ENCODE measurements at regions not wholly inside any gene's neighbourhood (a gene's known extent, or its start where the extent isn't known, plus 50 kb on each side); places are given as distances from the start of the nearest gene placed in this dataset.

DNA sequence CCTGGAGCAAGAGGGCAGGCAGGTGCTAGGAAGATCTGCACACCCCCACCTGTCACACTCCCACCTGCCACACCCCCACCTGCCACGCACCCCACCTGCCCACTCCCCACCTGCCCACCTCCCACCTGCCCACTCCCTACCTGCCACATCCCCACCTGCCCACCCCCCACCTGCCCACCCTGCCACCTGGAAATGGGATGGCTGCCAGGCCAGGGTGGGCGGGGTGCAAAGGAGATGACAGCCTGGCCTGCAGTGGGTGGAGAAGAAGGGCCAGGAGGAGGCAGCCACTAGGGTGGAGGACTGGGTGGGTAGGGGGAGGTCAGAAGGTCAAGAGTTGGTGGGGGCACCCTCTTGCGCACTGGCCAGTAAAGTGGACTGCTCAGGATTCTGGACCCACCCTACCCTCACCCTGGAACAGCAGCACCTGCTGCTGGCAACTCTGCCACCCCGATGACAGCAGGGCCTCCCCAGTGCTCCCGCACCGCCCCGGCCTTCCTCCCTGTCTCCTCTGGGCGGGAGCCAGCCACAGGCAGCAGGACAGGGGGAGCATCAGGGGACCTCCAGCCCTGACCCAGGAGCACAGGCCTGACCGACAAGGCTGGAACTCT, 66.8 kb upstream of the NKX1-1 start:
- no peaks in the 10 kb centered on the region for H3K36me3 ChIP-seq (ENCODE audit: control insufficient read depth, insufficient read depth, low read length)
- H3K27me3 ChIP-seq (replicated peaks; ENCODE audit: control insufficient read depth, insufficient read depth, low read length), result no peaks in the 10 kb centered on the region
- DNase-seq (ENCODE audit: extremely low read depth, insufficient read length), result no peak
- TF ChIP-seq, protein P1, sequence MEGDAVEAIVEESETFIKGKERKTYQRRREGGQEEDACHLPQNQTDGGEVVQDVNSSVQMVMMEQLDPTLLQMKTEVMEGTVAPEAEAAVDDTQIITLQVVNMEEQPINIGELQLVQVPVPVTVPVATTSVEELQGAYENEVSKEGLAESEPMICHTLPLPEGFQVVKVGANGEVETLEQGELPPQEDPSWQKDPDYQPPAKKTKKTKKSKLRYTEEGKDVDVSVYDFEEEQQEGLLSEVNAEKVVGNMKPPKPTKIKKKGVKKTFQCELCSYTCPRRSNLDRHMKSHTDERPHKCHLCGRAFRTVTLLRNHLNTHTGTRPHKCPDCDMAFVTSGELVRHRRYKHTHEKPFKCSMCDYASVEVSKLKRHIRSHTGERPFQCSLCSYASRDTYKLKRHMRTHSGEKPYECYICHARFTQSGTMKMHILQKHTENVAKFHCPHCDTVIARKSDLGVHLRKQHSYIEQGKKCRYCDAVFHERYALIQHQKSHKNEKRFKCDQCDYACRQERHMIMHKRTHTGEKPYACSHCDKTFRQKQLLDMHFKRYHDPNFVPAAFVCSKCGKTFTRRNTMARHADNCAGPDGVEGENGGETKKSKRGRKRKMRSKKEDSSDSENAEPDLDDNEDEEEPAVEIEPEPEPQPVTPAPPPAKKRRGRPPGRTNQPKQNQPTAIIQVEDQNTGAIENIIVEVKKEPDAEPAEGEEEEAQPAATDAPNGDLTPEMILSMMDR (IDR thresholded peaks at IDR 0.05; ENCODE audit: insufficient read depth, low read length, poor library complexity, severe bottlenecking), result no peak
- H3K4me3 ChIP-seq (replicated peaks; ENCODE audit: low read depth, low read length), result no peak overlapping the region

DNA sequence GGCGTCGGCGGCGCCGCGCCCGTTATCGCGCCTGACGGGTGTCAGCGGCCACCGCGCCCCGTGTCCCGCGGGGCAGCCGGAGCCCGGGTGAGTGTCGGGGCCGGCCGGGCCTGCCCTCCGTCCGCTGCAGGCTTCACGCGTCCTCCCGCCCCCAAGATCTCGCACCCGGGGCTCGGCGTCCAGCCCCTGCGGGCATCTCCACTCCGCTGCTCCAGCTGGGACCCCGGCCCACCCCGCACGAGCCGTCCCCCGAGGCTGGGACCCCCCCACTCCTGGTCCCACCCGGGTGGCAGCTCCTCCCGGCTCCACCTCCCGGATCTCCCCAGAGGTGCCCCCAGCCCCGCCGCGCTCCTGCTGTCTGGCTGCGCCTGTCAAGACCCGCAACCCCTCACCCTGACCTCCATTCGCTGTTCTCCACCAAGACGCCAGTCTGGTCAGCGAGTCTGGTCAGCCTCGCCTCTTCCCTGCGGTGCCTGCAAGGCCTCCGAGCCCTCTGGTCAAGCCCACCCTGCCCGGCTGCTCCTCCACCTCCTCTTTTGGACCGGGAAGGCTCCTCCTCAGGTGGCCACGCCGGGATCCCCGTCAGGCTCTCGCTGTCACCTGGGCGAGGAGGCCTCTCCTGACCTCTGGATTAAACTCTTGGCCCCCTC, 66.0 kb upstream of the NKX1-1 start:
- no peaks in the 10 kb centered on the region for H3K36me3 ChIP-seq (ENCODE audit: control insufficient read depth, insufficient read depth, low read length)
- no peak for DNase-seq (ENCODE audit: extremely low read depth, insufficient read length)
- TF ChIP-seq, protein P1 (IDR thresholded peaks at IDR 0.05; ENCODE audit: insufficient read depth, low read length, poor library complexity, severe bottlenecking), result no peak
- H3K4me3 ChIP-seq (replicated peaks; ENCODE audit: low read depth, low read length), result no peak overlapping the region
- H3K27me3 ChIP-seq (replicated peaks; ENCODE audit: control insufficient read depth, insufficient read depth, low read length), result no peaks in the 10 kb centered on the region

DNA sequence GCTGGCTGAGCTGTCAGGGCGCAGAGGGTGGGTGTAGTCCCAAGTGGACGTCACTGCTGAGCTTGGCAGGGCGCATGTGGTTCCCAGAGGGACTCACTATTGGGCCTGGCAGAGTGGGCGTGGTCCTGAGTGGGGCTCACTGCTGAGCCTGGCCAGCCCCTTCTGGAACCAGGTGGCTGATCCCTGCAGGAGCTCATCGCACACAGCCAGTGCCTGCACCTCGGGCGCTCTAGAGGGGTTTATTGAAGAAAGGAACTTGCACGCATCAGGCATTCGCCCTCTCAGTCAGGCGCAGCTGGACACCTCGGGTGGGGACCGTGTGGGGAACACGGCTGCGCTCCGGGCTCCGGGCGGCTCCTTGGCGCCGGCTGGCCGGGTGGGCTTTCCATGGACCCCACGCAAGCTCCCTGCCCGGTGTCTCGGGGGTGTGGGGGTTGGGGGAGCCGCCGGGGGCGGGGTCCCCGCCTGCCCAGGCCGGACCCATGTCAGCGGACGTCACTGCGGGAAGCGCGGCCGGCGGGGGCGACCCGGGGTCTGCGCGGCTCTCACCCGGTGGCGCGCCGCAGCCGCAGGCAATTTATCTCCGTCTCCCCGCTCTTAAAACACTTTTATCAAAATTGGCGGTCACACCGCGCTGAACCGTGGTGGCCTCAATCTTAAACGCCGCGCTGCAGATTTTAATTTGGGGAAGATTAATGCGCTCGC, 65.4 kb upstream of the NKX1-1 start:
- TF ChIP-seq, protein P1 (IDR thresholded peaks at IDR 0.05; ENCODE audit: insufficient read depth, low read length, poor library complexity, severe bottlenecking), result no peak
- Histone ChIP-seq H3K36me3 (ENCODE audit: control insufficient read depth, insufficient read depth, low read length) (no peaks in the 10 kb centered on the region), H3K27me3 (replicated peaks; ENCODE audit: control insufficient read depth, insufficient read depth, low read length) (no peaks in the 10 kb centered on the region), H3K4me3 (replicated peaks; ENCODE audit: low read depth, low read length) (no peak overlapping the region)
- no peak for DNase-seq (ENCODE audit: extremely low read depth, insufficient read length)

DNA sequence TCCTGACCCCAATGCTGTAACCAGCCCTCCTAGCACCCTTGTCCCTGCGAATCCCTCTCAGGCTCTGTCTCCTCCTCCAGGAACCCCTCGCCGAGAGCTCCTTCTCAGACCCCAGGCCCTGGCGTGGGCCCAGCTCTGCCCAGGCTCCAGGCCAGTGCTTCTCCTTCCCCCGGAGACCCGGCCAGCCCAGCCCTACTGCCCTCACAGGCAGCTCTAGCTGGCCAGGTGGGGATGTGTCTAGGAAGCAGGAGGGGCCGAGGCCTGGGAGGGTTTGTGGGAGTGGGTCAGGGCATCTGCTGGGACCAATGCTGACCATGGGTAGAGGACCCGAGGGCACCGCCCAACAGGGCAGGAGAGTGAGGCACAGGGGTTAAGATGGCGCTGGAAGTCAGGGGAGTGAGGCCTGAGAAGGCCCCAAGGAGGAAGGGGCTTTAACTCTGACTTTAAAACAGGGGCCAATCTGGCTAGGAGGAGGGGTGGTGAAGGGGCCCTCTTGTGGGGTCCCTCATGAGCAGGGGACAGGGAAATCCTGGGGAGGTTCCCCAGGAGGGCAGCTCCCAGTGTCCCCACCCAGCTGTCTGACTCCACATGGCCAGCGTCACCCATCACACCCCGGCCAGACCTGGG, 64.7 kb upstream of the NKX1-1 start:
- DNase-seq (ENCODE audit: extremely low read depth, insufficient read length), result no peak
- H3K4me3 ChIP-seq (replicated peaks; ENCODE audit: low read depth, low read length), result no peak overlapping the region
- H3K36me3 ChIP-seq (ENCODE audit: control insufficient read depth, insufficient read depth, low read length), result no peaks in the 10 kb centered on the region
- TF ChIP-seq, protein P1 (IDR thresholded peaks at IDR 0.05; ENCODE audit: insufficient read depth, low read length, poor library complexity, severe bottlenecking), result no peak
- H3K27me3 ChIP-seq (replicated peaks; ENCODE audit: control insufficient read depth, insufficient read depth, low read length), result no peaks in the 10 kb centered on the region

DNA sequence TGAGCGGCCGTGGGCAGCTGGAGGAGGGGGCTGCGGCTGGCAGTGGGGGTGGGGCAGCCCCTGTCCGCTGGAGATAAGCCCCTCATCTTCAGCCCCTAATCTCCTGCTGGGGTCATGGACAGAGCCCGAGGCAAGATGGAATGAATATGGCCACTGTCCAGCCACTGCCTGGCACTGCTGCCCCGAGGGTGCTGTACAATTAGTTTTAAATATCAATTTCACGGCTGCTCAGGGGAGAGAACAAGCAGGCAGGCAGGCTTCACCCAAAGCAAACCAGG, 64.1 kb upstream of the NKX1-1 start:
- TF ChIP-seq, protein P1 (IDR thresholded peaks at IDR 0.05; ENCODE audit: insufficient read depth, low read length, poor library complexity, severe bottlenecking), result no peak
- Histone ChIP-seq H3K4me3 (replicated peaks; ENCODE audit: low read depth, low read length) (no peak overlapping the region), H3K27me3 (replicated peaks; ENCODE audit: control insufficient read depth, insufficient read depth, low read length) (no peaks in the 10 kb centered on the region), H3K36me3 (ENCODE audit: control insufficient read depth, insufficient read depth, low read length) (no peaks in the 10 kb centered on the region)
- DNase-seq (ENCODE audit: extremely low read depth, insufficient read length), result no peak
